HG03520 (cell line): ENCODE measurements at regions not wholly inside any gene's neighbourhood (a gene's known extent, or its start where the extent isn't known, plus 50 kb on each side); places are given as distances from the start of the nearest gene placed in this dataset.
"Not testable (repeated sequence)": the region's sequence is repeated elsewhere in the genome, so short reads cannot be mapped to it uniquely, and the experiment has no call there.

Source experiments
- ATAC-seq: cut with Tn5 transposase; IDR thresholded peaks from one replicate; pipeline ENCODE4 v1.9.1; 2021; ENCODE audit warnings: mild to moderate bottlenecking, moderate library complexity; ENCODE audit not compliant: unreplicated experiment

GRCh38 chr9:108803428-108804065 is 52.2 kb downstream of the ACTL7B start:
- ATAC-seq = no peak

DNA sequence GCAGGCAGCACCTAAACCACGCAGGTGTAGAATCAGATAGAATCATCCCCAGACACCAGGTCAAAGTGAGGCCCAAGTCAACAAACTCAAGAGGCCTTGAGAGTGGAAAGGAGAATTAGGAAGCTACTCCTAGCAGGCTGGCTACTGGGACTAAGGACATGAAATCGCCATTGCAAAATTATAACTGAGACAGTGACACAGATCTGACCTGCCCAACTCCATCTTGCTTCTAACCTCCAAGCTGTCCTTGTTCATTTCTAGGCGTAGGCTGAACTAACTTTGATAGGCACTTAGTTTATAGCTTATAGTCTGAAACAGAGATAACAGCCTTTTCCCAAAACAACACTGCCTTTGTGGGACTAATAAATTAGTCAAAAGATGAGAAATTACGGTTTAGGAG is 52.8 kb downstream of the ACTL7B start:
- no peak for ATAC-seq

- ATAC-seq = no peak
These were observed 53.8 kb downstream of the ACTL7B start for GRCh38 chr9:108801949-108802348.

DNA sequence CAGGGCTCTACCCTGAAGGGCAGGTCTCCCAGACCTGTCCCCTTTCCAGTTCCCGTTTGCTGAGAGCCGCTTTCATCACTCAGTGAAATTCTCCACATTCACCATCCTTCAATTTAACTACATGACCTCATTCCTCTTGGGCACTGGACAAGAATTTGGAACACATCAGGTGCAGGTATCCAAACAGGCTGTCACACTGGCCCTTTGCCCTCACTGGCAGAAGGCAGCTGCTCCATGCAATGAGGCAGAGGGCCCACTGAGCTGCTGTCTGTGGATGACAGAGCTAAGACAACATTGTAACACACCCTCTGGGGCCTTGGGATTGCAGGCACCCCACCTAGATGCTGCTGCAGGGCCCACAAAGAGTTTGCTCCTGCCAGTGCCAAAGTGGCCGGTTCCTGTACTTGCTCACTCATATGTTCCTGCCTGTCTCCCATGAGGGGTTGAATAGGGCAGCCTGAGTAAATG is 55.1 kb downstream of the ACTL7B start:
- no peak for ATAC-seq

- ATAC-seq = no peak
These were observed 62.2 kb downstream of the ACTL7B start for GRCh38 chr9:108793573-108793972.

DNA sequence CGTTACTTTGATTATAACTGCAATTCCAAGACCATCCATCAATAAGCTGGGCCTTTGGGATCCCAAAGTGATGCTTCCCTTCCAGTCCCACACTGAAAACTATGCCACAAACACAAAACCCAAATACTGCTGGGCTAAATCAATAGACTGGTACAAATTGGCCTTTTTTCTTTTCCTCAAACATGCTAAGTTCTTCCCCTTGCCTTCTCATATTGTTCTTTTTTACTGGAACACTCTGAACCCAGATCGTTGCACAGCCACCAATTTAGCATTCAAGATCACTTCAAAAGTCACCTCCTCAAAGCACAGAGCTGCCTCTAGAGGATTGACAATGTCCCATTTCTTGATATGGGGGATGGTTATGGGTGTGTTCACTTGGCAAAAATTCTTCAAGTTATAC is 66.0 kb downstream of the ACTL7B start:
- no peak for ATAC-seq

DNA sequence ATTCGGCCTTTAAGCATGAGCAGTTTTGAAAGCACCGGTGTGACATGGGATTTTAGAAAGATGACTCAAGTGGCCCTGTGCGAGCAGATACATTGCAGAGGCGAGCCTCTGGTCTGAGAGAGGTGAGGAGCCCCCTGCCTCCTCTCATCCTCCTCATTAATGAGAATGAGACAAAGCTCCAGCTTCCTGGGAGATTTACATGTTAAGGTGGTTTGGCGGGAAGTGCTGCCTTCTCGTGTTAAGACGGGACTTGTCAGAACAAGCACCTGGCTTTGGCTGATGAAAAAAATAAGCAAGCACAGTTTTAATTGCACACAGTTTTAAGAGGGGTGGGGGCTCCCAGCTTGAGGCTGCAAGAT is 68.1 kb downstream of the ACTL7B start:
- ATAC-seq = no peak

GRCh38 chr9:108786901-108787689 is 68.7 kb downstream of the ACTL7B start:
- no peak for ATAC-seq

DNA sequence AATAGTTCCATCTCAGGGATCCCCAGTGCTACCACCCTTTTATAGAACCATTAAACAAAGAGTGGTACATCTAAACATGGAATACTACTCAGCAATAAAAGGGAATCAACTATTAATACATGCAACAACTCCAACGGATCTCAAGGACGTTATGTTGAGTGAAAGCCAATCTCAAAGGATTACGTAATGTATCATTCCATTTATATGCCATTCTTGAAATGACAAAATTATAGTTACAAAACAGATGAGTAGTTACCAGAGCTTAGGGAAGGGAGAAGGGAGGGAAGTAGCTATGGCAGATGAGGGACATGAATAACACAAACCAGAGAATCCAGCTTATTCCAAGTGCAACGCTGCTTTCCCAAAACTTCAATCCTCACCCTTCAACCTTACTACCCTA is 69.5 kb downstream of the ACTL7B start:
- no peak for ATAC-seq

DNA sequence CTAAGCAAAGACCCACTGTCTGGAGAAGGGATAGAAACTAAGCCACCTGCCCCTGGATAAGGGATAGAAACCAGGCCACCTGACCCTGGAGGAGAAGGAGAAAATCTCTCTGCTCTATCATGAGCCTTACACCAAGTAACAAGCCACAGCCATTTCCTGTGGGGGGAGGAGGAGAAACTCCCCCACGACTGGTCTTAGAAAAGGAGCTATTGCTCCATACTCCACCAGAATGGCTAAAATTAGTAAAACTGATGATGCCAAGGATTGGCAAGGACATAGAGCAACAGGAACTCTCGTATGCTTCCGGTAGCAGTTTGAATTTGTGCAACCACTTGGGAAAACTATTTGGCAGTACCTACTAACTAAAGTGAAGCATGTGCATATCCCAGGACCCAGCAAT is 70.8 kb downstream of the ACTL7B start:
- ATAC-seq = no peak

DNA sequence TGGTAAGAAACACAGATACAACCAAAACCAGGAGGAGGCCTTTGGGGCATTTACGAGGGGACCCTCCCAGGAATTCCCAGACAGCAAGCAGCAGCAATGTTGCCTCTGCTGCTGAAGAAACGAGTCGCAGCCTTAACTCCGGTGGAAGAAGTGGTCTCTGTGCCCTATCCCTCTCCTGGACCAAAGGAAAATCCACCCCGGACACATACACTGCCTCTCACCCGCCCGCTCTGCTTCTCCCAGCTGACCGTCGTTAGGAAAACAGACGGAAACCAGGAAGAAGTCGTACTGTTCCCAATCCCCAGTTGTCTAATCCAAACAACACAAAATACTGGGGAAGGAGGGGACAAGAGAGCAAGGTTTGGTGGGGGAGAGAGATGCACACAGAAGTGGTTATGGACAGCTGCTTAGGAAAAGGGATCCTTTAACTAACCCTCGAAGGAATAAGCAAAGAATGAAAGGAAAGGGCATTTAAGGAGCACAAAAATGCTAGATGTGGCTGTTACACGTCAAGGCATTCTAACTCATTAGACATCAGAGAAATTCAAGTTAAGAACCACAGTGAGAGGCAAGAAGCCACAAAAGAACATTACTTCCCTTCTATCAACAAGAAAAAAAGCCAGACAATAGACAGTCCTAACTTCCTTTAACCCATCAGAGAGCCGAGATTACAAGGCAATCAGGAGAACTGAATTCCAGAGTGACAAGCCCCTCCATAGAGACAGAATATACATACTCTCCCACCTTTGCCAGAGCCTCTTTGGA is 71.9 kb downstream of the ACTL7B start:
- ATAC-seq = no peak

DNA sequence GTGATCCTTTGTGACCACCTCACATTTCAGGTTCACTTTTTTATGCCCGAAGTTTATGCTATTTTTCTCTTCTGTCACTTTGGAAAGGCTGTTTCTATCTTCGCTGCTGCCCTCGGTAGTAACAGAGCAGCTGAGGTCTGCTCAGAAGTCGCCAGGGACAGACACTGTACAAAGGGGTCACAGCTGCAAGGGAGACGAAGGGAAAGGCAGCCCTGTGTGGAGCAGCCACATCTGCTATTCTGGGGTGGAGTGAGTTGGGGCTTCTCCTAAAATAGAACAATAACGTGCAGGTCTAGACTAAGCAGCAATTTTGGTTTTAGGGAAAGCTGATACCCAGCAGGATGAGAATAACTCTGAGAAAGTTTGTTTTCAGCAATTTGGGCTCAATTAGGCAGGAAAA is 72.5 kb downstream of the ACTL7B start:
- no peak for ATAC-seq

GRCh38 chr9:108780942-108781734 is 74.6 kb downstream of the ACTL7B start:
- ATAC-seq = no peak

GRCh38 chr9:108779551-108780325 is 76.0 kb downstream of the ACTL7B start:
- no peak for ATAC-seq

- ATAC-seq = no peak
These were observed 78.7 kb downstream of the ACTL7B start for GRCh38 chr9:108776920-108777639.

DNA sequence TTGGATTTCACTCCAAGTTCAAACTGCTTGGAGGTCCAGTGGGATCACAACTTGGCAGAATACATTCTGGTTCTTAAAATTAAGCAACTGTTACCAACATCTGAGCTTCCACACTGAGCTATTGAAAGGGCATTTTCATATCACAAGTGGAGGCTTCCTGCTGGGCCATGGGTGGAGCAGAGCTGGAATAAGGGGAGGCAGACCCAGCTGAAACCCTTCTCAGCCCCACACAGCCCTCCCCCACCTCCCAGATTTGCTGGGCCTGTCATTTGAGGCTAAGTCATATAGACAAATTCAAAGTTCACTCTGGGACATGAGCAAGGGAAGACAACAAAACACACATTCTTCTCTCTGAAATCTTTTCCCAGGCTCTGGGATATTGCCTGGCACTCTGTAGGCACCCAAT is 79.9 kb downstream of the ACTL7B start:
- no peak for ATAC-seq

- ATAC-seq = not testable (repeated sequence)
These were observed 81.7 kb downstream of the ACTL7B start for GRCh38 chr9:108774088-108774487.

DNA sequence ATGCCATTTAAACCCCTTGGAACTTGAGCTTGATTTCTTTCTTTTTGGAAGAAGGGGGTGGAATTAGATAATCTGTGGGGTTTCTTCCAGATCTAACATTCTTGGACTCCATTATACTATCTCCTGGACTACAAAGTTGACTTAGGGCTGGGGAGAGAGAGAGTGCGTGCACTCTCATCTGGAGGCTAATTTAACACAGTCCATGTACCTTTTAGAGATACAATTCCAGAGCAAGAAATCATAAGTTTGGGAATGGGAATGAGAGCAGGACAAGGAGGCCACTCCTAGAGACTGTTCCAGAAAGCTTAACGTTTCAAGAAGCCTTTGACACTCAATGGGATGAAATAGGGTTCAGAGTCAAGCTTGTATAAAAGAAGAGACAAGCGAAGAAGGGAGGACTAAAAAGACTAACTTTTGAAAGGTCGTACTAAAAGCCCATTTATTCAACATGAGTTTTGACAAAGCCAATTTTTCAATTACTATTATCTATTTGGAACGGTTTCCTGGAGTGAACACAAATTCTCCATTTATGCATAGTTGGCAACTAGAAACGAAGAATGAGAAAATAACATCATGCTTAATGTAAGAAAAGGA is 83.4 kb downstream of the ACTL7B start:
- ATAC-seq = no peak

GRCh38 chr9:108768744-108769143 is 87.0 kb downstream of the ACTL7B start:
- ATAC-seq = no peak
